CD4-positive, alpha-beta T cell (primary cell): ENCODE measurements at regions not wholly inside any gene's neighbourhood (a gene's known extent, or its start where the extent isn't known, plus 50 kb on each side); places are given as distances from the start of the nearest gene placed in this dataset.

Experiments
- ATAC-seq: fragments of 200-7000 bp; cut with Tn5 transposase; one replicate; pipeline ENCODE4 v1.10.0; 2022; ENCODE audit warnings: mild to moderate bottlenecking; ENCODE audit not compliant: poor library complexity
- CTCF ChIA-PET: fragments of 350-600 bp; sonication (Branson Sonifier 250); formaldehyde crosslinking; loops from one replicate; lab custom pipeline; 2021; ENCODE audit warnings: antibody characterized with exemption, inconsistent platforms; lab: Charles Lee
- POLR2A ChIA-PET: fragments of 350-600 bp; sonication (Branson Sonifier 250); formaldehyde crosslinking; loops from one replicate; lab custom pipeline; 2021; ENCODE audit warnings: antibody characterized with exemption, inconsistent platforms; lab: Charles Lee
- DNase-seq, 14 experiments: peaks; one replicate each; pipeline ENCODE4 v3.0.0-alpha.2; 2013 to 2020; ENCODE audit warnings: mixed read lengths in 2 of 14
- H3K27ac ChIP-seq, 2 donors: one replicate each; pipeline versions ENCODE4 v1.5.1 to v1.7.0; 2013; ENCODE audit warnings: low read length in 2 of 2, low read depth in 1 of 2, mild to moderate bottlenecking in 1 of 2
- H3K27me3 ChIP-seq, 2 experiments: 1 replicate in 1 of 2; 2 replicates in 1 of 2; pipeline versions ENCODE4 v1.6.1 to v1.7.0; 2013; ENCODE audit warnings: low read length in 2 of 2, control low read depth in 1 of 2, mild to moderate bottlenecking in 1 of 2, moderate library complexity in 1 of 2; ENCODE audit not compliant: insufficient read depth in 2 of 2, control insufficient read depth in 1 of 2
- H3K36me3 ChIP-seq: one replicate; pipeline ENCODE4 v1.6.1; 2013; ENCODE audit warnings: low read length, control low read depth; ENCODE audit not compliant: insufficient read depth
- H3K4me1 ChIP-seq: one replicate; pipeline ENCODE4 v1.6.1; 2013; ENCODE audit warnings: low read length, control low read depth; ENCODE audit not compliant: insufficient read depth
- H3K4me3 ChIP-seq: one replicate; pipeline ENCODE4 v1.5.1; 2013; ENCODE audit warnings: mild to moderate bottlenecking, low read length, moderate library complexity
- H3K9me3 ChIP-seq, 2 experiments: 1 replicate in 1 of 2; 2 replicates in 1 of 2; pipeline versions ENCODE4 v1.6.1 to v1.7.0; 2013; ENCODE audit warnings: low read length in 2 of 2, mild to moderate bottlenecking in 2 of 2, control low read depth in 1 of 2, moderate library complexity in 1 of 2; ENCODE audit not compliant: control insufficient read depth in 1 of 2, insufficient read depth in 1 of 2
- H3K27ac Mint-ChIP-seq: one replicate; pipeline ENCODE4 v1.8.0; 2020; ENCODE audit warnings: mixed read lengths
- H3K27me3 Mint-ChIP-seq: one replicate; pipeline ENCODE4 v1.8.0; 2021; ENCODE audit warnings: mixed read lengths
- H3K36me3 Mint-ChIP-seq: one replicate; pipeline ENCODE4 v1.8.0; 2021; ENCODE audit warnings: low read depth, mixed read lengths
- H3K4me1 Mint-ChIP-seq: one replicate; pipeline ENCODE4 v1.8.0; 2021; ENCODE audit warnings: low read depth, mixed read lengths
- H3K4me3 Mint-ChIP-seq: one replicate; pipeline ENCODE4 v1.8.0; 2020; ENCODE audit warnings: mild to moderate bottlenecking, mixed read lengths
- H3K9me3 Mint-ChIP-seq: one replicate; pipeline ENCODE4 v1.8.0; 2020; ENCODE audit warnings: mixed read lengths
- intact Hi-C, 2 experiments: fragments of 100-400 bp; cut with DNase I in 1 of 2; cut with micrococcal nuclease in 1 of 2; formaldehyde crosslinking; loops; one replicate each; pipeline versions ENCODE4 v1.15.1 to v1.9.0; 2023 to 2025; cut with DNase I, micrococcal nuclease
- TF ChIP-seq, protein P1 (sequence below): fragments of 200-600 bp; IDR thresholded peaks from one replicate; pipeline ENCODE4 v1.8.0; 2022; ENCODE audit warnings: antibody characterized with exemption, mild to moderate bottlenecking

- Mint-ChIP-seq H3K27me3 (peaks cover 6% of the 10 kb centered on the region), H3K36me3 (no peaks in the 10 kb centered on the region), H3K9me3 (peaks cover 4% of the 10 kb centered on the region), H3K27ac (no peak overlapping the region), H3K4me1 (no peaks in the 10 kb centered on the region), H3K4me3 (no peak overlapping the region)
- Histone ChIP-seq H3K27me3 (no peaks in the 10 kb centered on the region), H3K4me1 (no peaks in the 10 kb centered on the region), H3K27ac (no peak overlapping the region), H3K9me3 (peaks cover 18% of the 10 kb centered on the region in 2 experiments), H3K36me3 (no peaks in the 10 kb centered on the region), H3K4me3 (no peak overlapping the region)
- CTCF ChIA-PET, result interaction anchor here (2.2 kb wide), 1 partner anchor 23 kb away, joined by 4 read pairs; no protein-coding TSS in a partner anchor
- ATAC-seq (no peak), DNase-seq (no peak)
- POLR2A ChIA-PET, result no interaction called here
- intact Hi-C loops, result no loop called here
- TF ChIP-seq, protein P1, sequence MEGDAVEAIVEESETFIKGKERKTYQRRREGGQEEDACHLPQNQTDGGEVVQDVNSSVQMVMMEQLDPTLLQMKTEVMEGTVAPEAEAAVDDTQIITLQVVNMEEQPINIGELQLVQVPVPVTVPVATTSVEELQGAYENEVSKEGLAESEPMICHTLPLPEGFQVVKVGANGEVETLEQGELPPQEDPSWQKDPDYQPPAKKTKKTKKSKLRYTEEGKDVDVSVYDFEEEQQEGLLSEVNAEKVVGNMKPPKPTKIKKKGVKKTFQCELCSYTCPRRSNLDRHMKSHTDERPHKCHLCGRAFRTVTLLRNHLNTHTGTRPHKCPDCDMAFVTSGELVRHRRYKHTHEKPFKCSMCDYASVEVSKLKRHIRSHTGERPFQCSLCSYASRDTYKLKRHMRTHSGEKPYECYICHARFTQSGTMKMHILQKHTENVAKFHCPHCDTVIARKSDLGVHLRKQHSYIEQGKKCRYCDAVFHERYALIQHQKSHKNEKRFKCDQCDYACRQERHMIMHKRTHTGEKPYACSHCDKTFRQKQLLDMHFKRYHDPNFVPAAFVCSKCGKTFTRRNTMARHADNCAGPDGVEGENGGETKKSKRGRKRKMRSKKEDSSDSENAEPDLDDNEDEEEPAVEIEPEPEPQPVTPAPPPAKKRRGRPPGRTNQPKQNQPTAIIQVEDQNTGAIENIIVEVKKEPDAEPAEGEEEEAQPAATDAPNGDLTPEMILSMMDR, result no peak
These were observed 182.8 kb downstream of the PIK3C3 start for GRCh38 chr18:42137693-42138375.

GRCh38 chr18:42141439-42141838, 186.4 kb downstream of the PIK3C3 start:
- Histone ChIP-seq H3K9me3 (peaks cover 18% of the 10 kb centered on the region in 2 experiments), H3K27ac (no peak overlapping the region), H3K27me3 (no peaks in the 10 kb centered on the region), H3K36me3 (no peaks in the 10 kb centered on the region), H3K4me3 (no peak overlapping the region), H3K4me1 (no peaks in the 10 kb centered on the region)
- intact Hi-C loops, result no loop called here
- Mint-ChIP-seq H3K36me3 (no peaks in the 10 kb centered on the region), H3K27me3 (peaks cover 6% of the 10 kb centered on the region), H3K4me3 (no peak overlapping the region), H3K4me1 (no peaks in the 10 kb centered on the region), H3K27ac (no peak overlapping the region), H3K9me3 (peaks cover 4% of the 10 kb centered on the region)
- TF ChIP-seq, protein P1, result no peak
- POLR2A ChIA-PET, result no interaction called here
- CTCF ChIA-PET, result no interaction called here
- DNase-seq, result no peak
- ATAC-seq, result no peak

- Mint-ChIP-seq H3K27ac (no peak overlapping the region), H3K4me3 (no peak overlapping the region), H3K9me3 (peaks cover 2% of the 10 kb centered on the region), H3K4me1 (no peaks in the 10 kb centered on the region), H3K36me3 (no peaks in the 10 kb centered on the region), H3K27me3 (peaks cover 5% of the 10 kb centered on the region)
- TF ChIP-seq, protein P1, result no peak
- Histone ChIP-seq H3K4me1 (no peaks in the 10 kb centered on the region), H3K9me3 (no peaks in the 10 kb centered on the region), H3K36me3 (no peaks in the 10 kb centered on the region), H3K27ac (no peak overlapping the region), H3K27me3 (no peaks in the 10 kb centered on the region), H3K4me3 (no peak overlapping the region)
- ChIA-PET CTCF (no interaction called here), POLR2A (no interaction called here)
- intact Hi-C loops, result no loop called here
- ATAC-seq (no peak), DNase-seq (no peak)
These were observed 200.0 kb downstream of the PIK3C3 start for GRCh38 chr18:42155024-42155423.
